HuH-7 (cell line): ENCODE measurements at regions not wholly inside any gene's neighbourhood (a gene's known extent, or its start where the extent isn't known, plus 50 kb on each side); places are given as distances from the start of the nearest gene placed in this dataset.

Experiments used
- DNase-seq: peaks from one replicate; pipeline ENCODE4 v3.0.0; 2011; ENCODE audit warnings: low spot score

GRCh38 chr5:173833196-173833985 is 54.8 kb upstream of the CPEB4 start:
- no peak for DNase-seq

GRCh38 chr5:173834071-173834771 is 53.9 kb upstream of the CPEB4 start:
- no peak for DNase-seq

DNA sequence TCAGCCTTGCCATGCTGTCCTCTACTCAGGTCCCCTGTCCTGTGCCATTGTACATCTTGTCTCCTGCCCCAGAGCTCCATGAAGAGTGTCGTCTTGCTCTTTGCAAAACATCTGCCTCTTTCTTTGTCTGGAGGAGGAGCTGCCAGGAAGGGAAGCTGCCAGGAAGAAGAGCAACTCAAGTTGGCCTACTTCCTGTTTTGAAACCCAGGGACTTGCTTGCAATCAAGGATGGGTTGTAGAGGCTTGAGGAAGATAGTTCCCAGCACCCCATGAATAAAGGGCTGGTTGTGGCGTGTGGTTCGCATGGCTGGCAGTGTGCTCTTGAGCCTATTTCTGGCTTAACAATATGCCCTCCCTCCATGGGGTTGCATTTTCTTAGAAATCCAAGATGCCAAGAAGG is 53.0 kb upstream of the CPEB4 start:
- no peak for DNase-seq

GRCh38 chr5:173835661-173836060 is 52.5 kb upstream of the CPEB4 start:
- DNase-seq: no peak

DNA sequence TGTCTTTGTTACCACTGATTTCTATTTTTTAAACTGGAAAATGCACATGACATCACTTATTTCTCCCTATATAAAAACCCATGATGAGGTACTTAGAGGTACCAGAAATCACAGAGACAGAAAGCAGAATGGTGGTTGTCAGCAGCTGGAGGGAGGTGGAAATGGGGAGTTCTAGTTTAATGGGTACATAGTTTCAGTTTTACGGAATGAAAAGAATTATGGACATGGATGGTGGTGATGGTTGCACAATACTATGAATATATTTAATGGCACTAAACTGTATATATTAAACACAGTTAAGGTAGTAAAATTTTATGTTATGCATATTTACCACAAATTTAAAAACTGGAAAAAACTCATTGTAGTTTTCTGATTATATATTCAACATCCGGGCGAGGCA is 50.5 kb upstream of the CPEB4 start:
- DNase-seq: no peak
